ENCODE measurements at regions not wholly inside any gene's neighbourhood (a gene's known extent, or its start where the extent isn't known, plus 50 kb on each side); places are given as distances from the start of the nearest gene placed in this dataset.
A peak's percentile ranks its signal among the peaks of the same experiment; 100 is the strongest.

GRCh38 chr16:26787924-26788323 lies 278.8 kb upstream of the C16orf82 start:
- TF ChIP-seq CTCF (IDR thresholded peaks at IDR 0.05; ENCODE audit: low read depth, low read length) (no peak), POLR2A (IDR thresholded peaks at IDR 0.05; ENCODE audit: extremely low read depth, insufficient read length) (no peak), MYC (IDR thresholded peaks at IDR 0.05; ENCODE audit: low read depth, low read length) (no peak)
- TF ChIP-seq, protein P1, sequence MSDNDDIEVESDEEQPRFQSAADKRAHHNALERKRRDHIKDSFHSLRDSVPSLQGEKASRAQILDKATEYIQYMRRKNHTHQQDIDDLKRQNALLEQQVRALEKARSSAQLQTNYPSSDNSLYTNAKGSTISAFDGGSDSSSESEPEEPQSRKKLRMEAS (IDR thresholded peaks at IDR 0.05; ENCODE audit: low read depth, low read length): no peak
- peak; percentile 8 for DNase-seq (ENCODE audit: low read depth)
- H3K4me3 ChIP-seq (ENCODE audit: low read depth, low read length): no peak overlapping the region

DNA sequence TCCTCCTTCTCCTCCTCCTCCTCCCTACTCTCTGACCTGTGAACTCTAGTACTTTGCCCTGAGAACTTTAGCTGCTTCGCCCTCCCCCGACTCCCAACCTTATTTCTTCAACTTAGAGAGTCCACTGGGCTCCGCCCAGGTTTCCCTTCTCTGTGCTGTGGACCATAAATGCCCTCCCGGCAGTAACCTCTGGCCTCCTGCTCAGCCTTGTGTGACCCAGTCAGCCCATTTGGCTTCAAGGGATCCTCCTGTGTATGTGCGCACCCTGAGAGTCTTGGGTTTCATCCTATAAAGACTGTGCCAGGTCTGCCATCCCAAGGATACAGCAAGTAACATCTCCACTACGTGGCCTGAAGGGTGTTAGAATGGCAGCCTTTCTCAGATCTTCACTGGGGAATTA lies 275.6 kb upstream of the C16orf82 start:
- TF ChIP-seq, protein P1 (IDR thresholded peaks at IDR 0.05; ENCODE audit: low read depth, low read length): no peak
- TF ChIP-seq MYC (IDR thresholded peaks at IDR 0.05; ENCODE audit: low read depth, low read length) (no peak), POLR2A (IDR thresholded peaks at IDR 0.05; ENCODE audit: extremely low read depth, insufficient read length) (no peak), CTCF (IDR thresholded peaks at IDR 0.05; ENCODE audit: low read depth, low read length) (no peak)
- no peak for DNase-seq (ENCODE audit: low read depth)
- H3K4me3 ChIP-seq (ENCODE audit: low read depth, low read length): no peak overlapping the region

DNA sequence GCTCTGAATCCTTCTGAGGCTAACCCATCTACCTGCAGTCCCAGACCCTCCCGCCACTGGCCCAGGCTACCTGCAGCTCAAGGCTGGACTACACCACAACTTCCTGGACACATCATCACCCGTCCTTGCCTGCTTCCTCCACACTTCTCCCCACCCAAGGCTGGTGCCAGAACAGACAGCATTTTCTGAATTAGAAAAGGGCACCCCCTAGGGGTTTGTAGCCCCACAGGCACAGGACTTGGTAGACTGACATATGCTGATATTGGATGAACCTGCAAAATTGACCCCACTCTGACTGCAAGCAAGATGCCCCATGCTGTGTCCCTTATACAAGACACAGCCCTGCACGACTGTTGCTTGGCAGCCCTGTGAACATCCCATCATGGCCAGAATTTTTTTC lies 271.5 kb upstream of the C16orf82 start:
- no peak overlapping the region for H3K4me3 ChIP-seq (ENCODE audit: low read depth, low read length)
- peak; percentile 42 for DNase-seq (ENCODE audit: low read depth)
- TF ChIP-seq CTCF (IDR thresholded peaks at IDR 0.05; ENCODE audit: low read depth, low read length): peak; percentile 45
- TF ChIP-seq, protein P1 (IDR thresholded peaks at IDR 0.05; ENCODE audit: low read depth, low read length): no peak
- TF ChIP-seq POLR2A (IDR thresholded peaks at IDR 0.05; ENCODE audit: extremely low read depth, insufficient read length): no peak

GRCh38 chr16:26801628-26802027 lies 265.1 kb upstream of the C16orf82 start:
- DNase-seq (ENCODE audit: low read depth): no peak
- no peak overlapping the region for H3K4me3 ChIP-seq (ENCODE audit: low read depth, low read length)
- no peak for TF ChIP-seq MYC (IDR thresholded peaks at IDR 0.05; ENCODE audit: low read depth, low read length)
- no peak for TF ChIP-seq CTCF (IDR thresholded peaks at IDR 0.05; ENCODE audit: low read depth, low read length)
- no peak for TF ChIP-seq POLR2A (IDR thresholded peaks at IDR 0.05; ENCODE audit: extremely low read depth, insufficient read length)
- TF ChIP-seq, protein P1 (IDR thresholded peaks at IDR 0.05; ENCODE audit: low read depth, low read length): no peak

DNA sequence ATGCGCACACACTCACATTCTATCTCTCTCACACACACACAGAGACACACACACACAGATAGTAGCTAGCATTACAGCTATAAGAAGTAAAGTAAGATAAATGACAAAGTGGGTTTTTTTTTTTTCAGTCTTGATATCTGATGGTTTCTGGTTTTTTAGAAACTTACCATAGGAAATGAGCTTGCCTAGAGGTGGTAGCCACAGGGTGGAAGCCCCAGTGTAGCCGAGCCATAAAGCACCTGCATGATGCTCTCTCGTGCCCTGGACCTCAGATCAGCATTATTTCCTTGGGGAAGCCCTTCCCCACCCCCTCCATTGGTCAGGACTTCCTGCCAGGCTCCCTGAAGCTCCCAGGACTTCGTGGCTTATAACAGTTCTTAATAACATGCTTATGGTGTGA lies 264.3 kb upstream of the C16orf82 start:
- TF ChIP-seq POLR2A (IDR thresholded peaks at IDR 0.05; ENCODE audit: extremely low read depth, insufficient read length) (no peak), MYC (IDR thresholded peaks at IDR 0.05; ENCODE audit: low read depth, low read length) (no peak), CTCF (IDR thresholded peaks at IDR 0.05; ENCODE audit: low read depth, low read length) (no peak)
- TF ChIP-seq, protein P1 (IDR thresholded peaks at IDR 0.05; ENCODE audit: low read depth, low read length): no peak
- H3K4me3 ChIP-seq (ENCODE audit: low read depth, low read length): no peak overlapping the region
- DNase-seq (ENCODE audit: low read depth): no peak

DNA sequence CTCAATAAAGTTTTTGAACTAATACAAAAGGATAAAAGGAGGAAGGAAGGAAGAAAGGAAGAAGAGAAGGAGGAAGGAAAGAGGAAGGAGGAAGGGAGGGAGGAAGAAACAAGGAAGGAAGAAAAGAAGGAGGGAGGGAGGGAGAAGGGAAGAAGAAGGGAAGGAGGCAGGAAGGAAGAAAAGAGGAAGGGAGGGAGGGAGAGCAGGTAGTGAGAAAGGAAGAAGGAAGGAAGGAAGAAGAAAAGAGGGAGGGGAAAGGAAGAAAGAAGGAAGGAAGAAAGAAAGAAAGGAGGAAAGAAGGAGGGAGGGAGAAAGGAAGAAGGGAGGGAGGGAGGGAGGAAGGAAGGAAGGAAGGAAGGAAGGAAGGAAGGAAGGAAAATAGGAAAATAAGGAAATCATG lies 263.8 kb upstream of the C16orf82 start:
- no peak for DNase-seq (ENCODE audit: low read depth)
- TF ChIP-seq MYC (IDR thresholded peaks at IDR 0.05; ENCODE audit: low read depth, low read length) (no peak), POLR2A (IDR thresholded peaks at IDR 0.05; ENCODE audit: extremely low read depth, insufficient read length) (no peak), CTCF (IDR thresholded peaks at IDR 0.05; ENCODE audit: low read depth, low read length) (no peak)
- TF ChIP-seq, protein P1 (IDR thresholded peaks at IDR 0.05; ENCODE audit: low read depth, low read length): no peak
- no peak overlapping the region for H3K4me3 ChIP-seq (ENCODE audit: low read depth, low read length)
